ENCODE measurements at regions not wholly inside any gene's neighbourhood (a gene's known extent, or its start where the extent isn't known, plus 50 kb on each side); places are given as distances from the start of the nearest gene placed in this dataset.

- Histone ChIP-seq H3K9me2 (ENCODE audit: insufficient read depth, low read length) (no peaks in the 10 kb centered on the region), H3K9ac (ENCODE audit: low read length) (no peak overlapping the region)
These were observed 397.7 kb upstream of the RIOK2 start for GRCh38 chr5:97580746-97581145.

GRCh38 chr5:97591781-97592180 is 408.7 kb upstream of the RIOK2 start:
- H3K36me3 ChIP-seq (ENCODE audit: insufficient read depth, low read length) = no peaks in the 10 kb centered on the region
- no peaks in the 10 kb centered on the region for H3K9me3 ChIP-seq (ENCODE audit: low read length)
- H3K9ac ChIP-seq (ENCODE audit: low read length) = no peak overlapping the region
- H4K20me1 ChIP-seq (ENCODE audit: insufficient read depth) = no peaks in the 10 kb centered on the region
- H3K4me3 ChIP-seq (ENCODE audit: low read length) = no peak overlapping the region
- H3K27ac ChIP-seq (ENCODE audit: low read length) = no peak overlapping the region
- TF ChIP-seq CTCF (IDR thresholded peaks at IDR 0.05; ENCODE audit: poor library complexity, severe bottlenecking) (no peak), POLR2AphosphoS5 (IDR thresholded peaks at IDR 0.05) (no peak), EZH2 (IDR thresholded peaks at IDR 0.05; ENCODE audit: borderline replicate concordance, insufficient read depth, low read length, poor library complexity, severe bottlenecking) (no peak), MXI1 (conservative IDR thresholded peaks at IDR 0.05; ENCODE audit: poor library complexity, severe bottlenecking) (no peak), RAD21 (conservative IDR thresholded peaks at IDR 0.05) (no peak), SMC3 (conservative IDR thresholded peaks at IDR 0.05; ENCODE audit: poor library complexity) (no peak), TAF1 (IDR thresholded peaks at IDR 0.05; ENCODE audit: low read depth) (no peak), REST (IDR thresholded peaks at IDR 0.05; ENCODE audit: borderline replicate concordance) (no peak), EP300 (conservative IDR thresholded peaks at IDR 0.05; ENCODE audit: poor library complexity, severe bottlenecking) (no peak)
- no peaks in the 10 kb centered on the region for H3K27me3 ChIP-seq (ENCODE audit: insufficient read depth, low read depth, low read length)
- no peaks in the 10 kb centered on the region for H3F3A ChIP-seq (ENCODE audit: insufficient read depth, low read length, poor library complexity, severe bottlenecking)
- no peaks in the 10 kb centered on the region for H3K79me2 ChIP-seq (replicated peaks; ENCODE audit: insufficient read depth, low read length)
- no peak overlapping the region for H3K4me2 ChIP-seq (ENCODE audit: low read length)
- H2AFZ ChIP-seq (ENCODE audit: low read depth, low read length) = no peak overlapping the region
- no peaks in the 10 kb centered on the region for H3K9me2 ChIP-seq (ENCODE audit: insufficient read depth, low read length)

More at GRCh38 chr5:97580746-97581145, 397.7 kb upstream of the RIOK2 start:
- H3F3A ChIP-seq (ENCODE audit: insufficient read depth, low read length, poor library complexity, severe bottlenecking) = no peaks in the 10 kb centered on the region
- no peaks in the 10 kb centered on the region for H3K79me2 ChIP-seq (replicated peaks; ENCODE audit: insufficient read depth, low read length)
- no peak overlapping the region for H3K4me3 ChIP-seq (ENCODE audit: low read length)
- no peaks in the 10 kb centered on the region for H3K27me3 ChIP-seq (ENCODE audit: insufficient read depth, low read depth, low read length)
- no peaks in the 10 kb centered on the region for H4K20me1 ChIP-seq (ENCODE audit: insufficient read depth)
- H3K4me2 ChIP-seq (ENCODE audit: low read length) = no peak overlapping the region
- no peaks in the 10 kb centered on the region for H3K9me3 ChIP-seq (ENCODE audit: low read length)
- no peak overlapping the region for H2AFZ ChIP-seq (ENCODE audit: low read depth, low read length)
- H3K27ac ChIP-seq (ENCODE audit: low read length) = no peak overlapping the region
- no peak for TF ChIP-seq SMC3 (conservative IDR thresholded peaks at IDR 0.05; ENCODE audit: poor library complexity)
- TF ChIP-seq EZH2 (IDR thresholded peaks at IDR 0.05; ENCODE audit: borderline replicate concordance, insufficient read depth, low read length, poor library complexity, severe bottlenecking) = no peak
- no peak for TF ChIP-seq RAD21 (conservative IDR thresholded peaks at IDR 0.05)
- TF ChIP-seq TAF1 (IDR thresholded peaks at IDR 0.05; ENCODE audit: low read depth) = no peak
- no peak for TF ChIP-seq REST (IDR thresholded peaks at IDR 0.05; ENCODE audit: borderline replicate concordance)
- TF ChIP-seq MXI1 (conservative IDR thresholded peaks at IDR 0.05; ENCODE audit: poor library complexity, severe bottlenecking) = no peak
- no peaks in the 10 kb centered on the region for H3K36me3 ChIP-seq (ENCODE audit: insufficient read depth, low read length)
